ENCODE measurements at regions not wholly inside any gene's neighbourhood (a gene's known extent, or its start where the extent isn't known, plus 50 kb on each side); places are given as distances from the start of the nearest gene placed in this dataset.

DNA sequence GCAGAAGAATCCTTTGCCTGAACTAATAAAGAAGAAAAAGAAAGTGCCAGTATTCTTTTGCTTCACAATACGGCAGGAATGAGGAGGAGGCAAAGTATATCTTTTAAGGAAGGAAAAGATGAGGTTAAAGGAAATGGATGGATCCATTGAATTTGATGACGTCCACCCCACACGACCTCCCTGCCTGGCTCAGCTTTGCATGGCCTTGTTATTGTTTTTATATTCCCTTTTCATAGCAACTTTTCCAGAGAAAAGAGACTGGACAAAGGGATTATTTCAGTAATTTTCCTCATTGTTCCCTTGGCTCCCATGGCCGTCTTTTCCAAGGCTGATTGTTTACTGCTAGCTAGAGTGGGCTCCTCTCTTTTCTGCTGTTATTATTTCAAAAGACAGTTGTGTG, 123.2 kb upstream of the SEL1L start:
- TF ChIP-seq SIN3A (IDR thresholded peaks at IDR 0.05; ENCODE audit: borderline replicate concordance, insufficient read depth, low read length) = no peak
- TF ChIP-seq POLR2AphosphoS5 (IDR thresholded peaks at IDR 0.05; ENCODE audit: low read depth, low read length) = no peak
- TF ChIP-seq, protein P1, sequence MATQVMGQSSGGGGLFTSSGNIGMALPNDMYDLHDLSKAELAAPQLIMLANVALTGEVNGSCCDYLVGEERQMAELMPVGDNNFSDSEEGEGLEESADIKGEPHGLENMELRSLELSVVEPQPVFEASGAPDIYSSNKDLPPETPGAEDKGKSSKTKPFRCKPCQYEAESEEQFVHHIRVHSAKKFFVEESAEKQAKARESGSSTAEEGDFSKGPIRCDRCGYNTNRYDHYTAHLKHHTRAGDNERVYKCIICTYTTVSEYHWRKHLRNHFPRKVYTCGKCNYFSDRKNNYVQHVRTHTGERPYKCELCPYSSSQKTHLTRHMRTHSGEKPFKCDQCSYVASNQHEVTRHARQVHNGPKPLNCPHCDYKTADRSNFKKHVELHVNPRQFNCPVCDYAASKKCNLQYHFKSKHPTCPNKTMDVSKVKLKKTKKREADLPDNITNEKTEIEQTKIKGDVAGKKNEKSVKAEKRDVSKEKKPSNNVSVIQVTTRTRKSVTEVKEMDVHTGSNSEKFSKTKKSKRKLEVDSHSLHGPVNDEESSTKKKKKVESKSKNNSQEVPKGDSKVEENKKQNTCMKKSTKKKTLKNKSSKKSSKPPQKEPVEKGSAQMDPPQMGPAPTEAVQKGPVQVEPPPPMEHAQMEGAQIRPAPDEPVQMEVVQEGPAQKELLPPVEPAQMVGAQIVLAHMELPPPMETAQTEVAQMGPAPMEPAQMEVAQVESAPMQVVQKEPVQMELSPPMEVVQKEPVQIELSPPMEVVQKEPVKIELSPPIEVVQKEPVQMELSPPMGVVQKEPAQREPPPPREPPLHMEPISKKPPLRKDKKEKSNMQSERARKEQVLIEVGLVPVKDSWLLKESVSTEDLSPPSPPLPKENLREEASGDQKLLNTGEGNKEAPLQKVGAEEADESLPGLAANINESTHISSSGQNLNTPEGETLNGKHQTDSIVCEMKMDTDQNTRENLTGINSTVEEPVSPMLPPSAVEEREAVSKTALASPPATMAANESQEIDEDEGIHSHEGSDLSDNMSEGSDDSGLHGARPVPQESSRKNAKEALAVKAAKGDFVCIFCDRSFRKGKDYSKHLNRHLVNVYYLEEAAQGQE (IDR thresholded peaks at IDR 0.05; ENCODE audit: insufficient read depth in 1 of 2, low read depth in 2 of 2, low read length in 2 of 2) = no peak
- no peak for TF ChIP-seq TAF1 (IDR thresholded peaks at IDR 0.05; ENCODE audit: borderline replicate concordance, insufficient read depth, low read length)
- no peak for TF ChIP-seq FOXP2 (optimal IDR thresholded peaks at IDR 0.05; ENCODE audit: borderline replicate concordance, extremely low read depth, extremely low read length, insufficient read depth)

DNA sequence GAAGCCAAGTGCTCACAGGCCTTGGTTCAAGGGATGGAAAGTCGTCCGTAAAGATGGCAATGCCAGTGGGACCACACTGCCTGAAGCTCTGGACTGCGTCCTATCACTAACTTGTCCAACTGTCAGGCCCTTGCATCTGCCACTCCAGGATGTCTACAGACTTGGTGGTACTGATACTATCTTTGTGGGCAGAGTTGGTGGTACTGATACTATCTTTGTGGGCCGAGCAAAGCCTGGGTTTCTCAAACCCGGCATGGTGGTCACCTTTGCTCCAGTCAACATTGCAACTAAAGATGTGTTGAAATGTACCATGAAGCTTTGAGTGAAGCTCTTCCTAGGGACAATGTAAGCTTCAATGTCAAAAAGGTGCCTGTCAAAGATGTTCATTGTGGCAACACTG, 128.4 kb upstream of the SEL1L start:
- TF ChIP-seq, protein P1 (IDR thresholded peaks at IDR 0.05; ENCODE audit: insufficient read depth in 1 of 2, low read depth in 2 of 2, low read length in 2 of 2) = no peak
- no peak for TF ChIP-seq POLR2AphosphoS5 (IDR thresholded peaks at IDR 0.05; ENCODE audit: low read depth, low read length)
- no peak for TF ChIP-seq SIN3A (IDR thresholded peaks at IDR 0.05; ENCODE audit: borderline replicate concordance, insufficient read depth, low read length)
- TF ChIP-seq FOXP2 (optimal IDR thresholded peaks at IDR 0.05; ENCODE audit: borderline replicate concordance, extremely low read depth, extremely low read length, insufficient read depth) = no peak
- TF ChIP-seq TAF1 (IDR thresholded peaks at IDR 0.05; ENCODE audit: borderline replicate concordance, insufficient read depth, low read length) = no peak

DNA sequence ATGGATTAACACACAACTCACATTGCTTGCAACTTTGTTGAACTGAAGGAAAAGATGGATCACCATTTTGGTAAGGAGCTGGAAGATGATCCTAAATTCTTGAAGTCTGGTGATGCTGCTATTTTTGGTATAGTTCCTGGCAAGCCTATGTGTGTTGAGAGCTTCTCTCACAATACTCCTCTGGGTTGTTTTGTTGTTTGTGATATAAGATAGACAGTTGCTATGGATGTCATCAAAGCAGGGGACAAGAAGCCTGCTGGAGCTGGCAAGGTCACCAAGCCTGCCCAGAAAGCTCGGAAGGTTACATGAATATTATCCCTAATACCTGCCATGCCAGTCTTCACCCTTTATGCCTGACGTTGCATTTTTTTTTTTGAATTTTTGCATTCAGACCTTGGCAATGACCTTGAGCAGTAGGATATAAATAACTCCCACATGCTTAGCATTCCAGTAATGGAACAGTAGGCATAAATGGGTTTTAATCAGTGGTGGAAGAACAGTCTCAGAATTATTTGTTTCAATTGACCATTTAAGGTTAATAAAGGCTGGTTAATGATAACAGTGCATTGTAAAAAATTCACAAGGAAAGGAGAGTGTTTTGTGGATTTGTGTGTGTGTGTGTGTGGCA, 129.0 kb upstream of the SEL1L start:
- TF ChIP-seq SIN3A (IDR thresholded peaks at IDR 0.05; ENCODE audit: borderline replicate concordance, insufficient read depth, low read length) (no peak), TAF1 (IDR thresholded peaks at IDR 0.05; ENCODE audit: borderline replicate concordance, insufficient read depth, low read length) (no peak), FOXP2 (optimal IDR thresholded peaks at IDR 0.05; ENCODE audit: borderline replicate concordance, extremely low read depth, extremely low read length, insufficient read depth) (no peak), POLR2AphosphoS5 (IDR thresholded peaks at IDR 0.05; ENCODE audit: low read depth, low read length) (no peak)
- TF ChIP-seq, protein P1 (IDR thresholded peaks at IDR 0.05; ENCODE audit: insufficient read depth in 1 of 2, low read depth in 2 of 2, low read length in 2 of 2) = no peak

DNA sequence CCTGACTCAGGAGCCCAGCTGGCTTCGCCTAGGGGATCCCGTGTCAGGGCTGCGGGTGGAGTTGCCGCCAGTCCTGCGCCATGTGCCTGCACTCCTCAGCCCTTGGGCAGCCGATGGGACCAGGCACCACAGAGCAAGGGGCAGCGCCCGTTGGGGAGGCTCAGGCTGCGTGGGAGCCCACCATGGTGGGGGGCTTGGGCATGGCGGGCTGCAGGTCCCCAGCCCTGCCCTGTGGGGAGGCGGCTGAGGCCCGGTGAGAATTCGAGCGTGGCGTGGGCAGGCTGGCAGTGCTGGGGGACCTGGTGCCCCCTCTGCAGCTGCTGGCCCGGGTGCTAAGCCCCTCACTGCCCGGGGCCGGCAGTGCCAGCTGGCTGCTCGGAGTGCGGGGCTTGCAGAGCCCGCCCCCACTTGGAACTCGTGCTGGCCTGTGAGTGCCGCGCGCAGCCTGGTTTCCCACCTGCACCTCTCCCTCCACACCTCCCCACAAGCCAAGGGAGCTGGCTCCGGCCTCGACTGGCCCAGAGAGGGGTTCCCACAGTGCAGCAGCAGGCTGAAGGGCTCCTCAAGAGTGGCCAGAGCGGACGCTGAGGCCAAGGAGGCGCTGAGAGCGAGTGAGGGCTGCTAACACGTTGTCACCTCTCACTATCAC, 135.1 kb upstream of the SEL1L start:
- TF ChIP-seq POLR2AphosphoS5 (IDR thresholded peaks at IDR 0.05; ENCODE audit: low read depth, low read length) = no peak
- TF ChIP-seq SIN3A (IDR thresholded peaks at IDR 0.05; ENCODE audit: borderline replicate concordance, insufficient read depth, low read length) = no peak
- TF ChIP-seq TAF1 (IDR thresholded peaks at IDR 0.05; ENCODE audit: borderline replicate concordance, insufficient read depth, low read length) = no peak

DNA sequence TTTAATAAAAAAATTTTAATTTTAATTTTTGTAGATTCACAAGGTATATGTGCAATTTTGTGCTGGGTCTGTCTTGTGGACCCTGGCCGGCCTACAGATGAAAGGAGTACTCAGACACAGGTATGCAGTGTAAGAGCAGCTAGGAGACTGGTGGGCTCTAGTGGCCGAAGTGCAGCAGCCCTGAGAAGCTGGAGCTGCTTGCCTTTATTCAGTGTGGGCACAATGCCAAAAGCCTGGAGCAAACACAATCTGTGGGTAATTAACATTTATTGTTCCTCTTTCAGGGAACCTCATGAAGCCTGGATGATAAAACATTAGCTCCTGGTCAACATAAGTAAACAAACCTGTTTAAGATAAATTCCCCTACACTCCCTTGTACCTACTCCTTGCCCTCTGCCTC, 135.7 kb upstream of the SEL1L start:
- TF ChIP-seq, protein P1 (IDR thresholded peaks at IDR 0.05; ENCODE audit: insufficient read depth in 1 of 2, low read depth in 2 of 2, low read length in 2 of 2) = no peak
- no peak for TF ChIP-seq SIN3A (IDR thresholded peaks at IDR 0.05; ENCODE audit: borderline replicate concordance, insufficient read depth, low read length)
- TF ChIP-seq FOXP2 (optimal IDR thresholded peaks at IDR 0.05; ENCODE audit: borderline replicate concordance, extremely low read depth, extremely low read length, insufficient read depth) = no peak
- TF ChIP-seq TAF1 (IDR thresholded peaks at IDR 0.05; ENCODE audit: borderline replicate concordance, insufficient read depth, low read length) = no peak
- TF ChIP-seq POLR2AphosphoS5 (IDR thresholded peaks at IDR 0.05; ENCODE audit: low read depth, low read length) = no peak
